ENCODE measurements at regions not wholly inside any gene's neighbourhood (a gene's known extent, or its start where the extent isn't known, plus 50 kb on each side); places are given as distances from the start of the nearest gene placed in this dataset.

- Histone ChIP-seq H3K27me3 (ENCODE audit: control insufficient read depth in 1 of 2, insufficient read depth in 2 of 2, low read length in 2 of 2) (no peaks in the 10 kb centered on the region), H3K4me3 (ENCODE audit: low read depth in 1 of 2, low read length in 2 of 2) (no peak overlapping the region), H3K9ac (ENCODE audit: low read length) (no peak overlapping the region), H3K4me1 (ENCODE audit: insufficient read depth, low read length) (peaks cover 28% of the 10 kb centered on the region), H3K36me3 (ENCODE audit: insufficient read depth, low read length) (no peaks in the 10 kb centered on the region), H3K27ac (ENCODE audit: low read depth, low read length) (no peak overlapping the region), H3K9me3 (ENCODE audit: low read length) (no peaks in the 10 kb centered on the region)
Measured at GRCh38 chr2:71777946-71778345, 324.6 kb downstream of the DYSF start.

GRCh38 chr2:71776227-71776626 is 322.9 kb downstream of the DYSF start:
- Histone ChIP-seq H3K27ac (ENCODE audit: low read depth, low read length) (no peak overlapping the region), H3K4me3 (ENCODE audit: low read depth in 1 of 2, low read length in 2 of 2) (no peak overlapping the region)

GRCh38 chr2:71773218-71773617 is 319.9 kb downstream of the DYSF start:
- peaks cover 16% of the 10 kb centered on the region for H3K4me1 ChIP-seq (ENCODE audit: insufficient read depth, low read length)
- peaks cover 10% of the 10 kb centered on the region for H3K9me3 ChIP-seq (ENCODE audit: low read length)
- no peak overlapping the region for H3K27ac ChIP-seq (ENCODE audit: low read depth, low read length)
- no peak overlapping the region for H3K9ac ChIP-seq (ENCODE audit: low read length)
- H3K36me3 ChIP-seq (ENCODE audit: insufficient read depth, low read length) = no peaks in the 10 kb centered on the region
- H3K27me3 ChIP-seq (ENCODE audit: control insufficient read depth in 1 of 2, insufficient read depth in 2 of 2, low read length in 2 of 2) = no peaks in the 10 kb centered on the region
- no peak overlapping the region for H3K4me3 ChIP-seq (ENCODE audit: low read depth in 1 of 2, low read length in 2 of 2)

More at GRCh38 chr2:71776227-71776626, 322.9 kb downstream of the DYSF start:
- Histone ChIP-seq H3K9me3 (ENCODE audit: low read length) (peaks cover 3% of the 10 kb centered on the region), H3K27me3 (ENCODE audit: control insufficient read depth in 1 of 2, insufficient read depth in 2 of 2, low read length in 2 of 2) (no peaks in the 10 kb centered on the region), H3K36me3 (ENCODE audit: insufficient read depth, low read length) (no peaks in the 10 kb centered on the region), H3K9ac (ENCODE audit: low read length) (no peak overlapping the region), H3K4me1 (ENCODE audit: insufficient read depth, low read length) (peaks cover 28% of the 10 kb centered on the region)

DNA sequence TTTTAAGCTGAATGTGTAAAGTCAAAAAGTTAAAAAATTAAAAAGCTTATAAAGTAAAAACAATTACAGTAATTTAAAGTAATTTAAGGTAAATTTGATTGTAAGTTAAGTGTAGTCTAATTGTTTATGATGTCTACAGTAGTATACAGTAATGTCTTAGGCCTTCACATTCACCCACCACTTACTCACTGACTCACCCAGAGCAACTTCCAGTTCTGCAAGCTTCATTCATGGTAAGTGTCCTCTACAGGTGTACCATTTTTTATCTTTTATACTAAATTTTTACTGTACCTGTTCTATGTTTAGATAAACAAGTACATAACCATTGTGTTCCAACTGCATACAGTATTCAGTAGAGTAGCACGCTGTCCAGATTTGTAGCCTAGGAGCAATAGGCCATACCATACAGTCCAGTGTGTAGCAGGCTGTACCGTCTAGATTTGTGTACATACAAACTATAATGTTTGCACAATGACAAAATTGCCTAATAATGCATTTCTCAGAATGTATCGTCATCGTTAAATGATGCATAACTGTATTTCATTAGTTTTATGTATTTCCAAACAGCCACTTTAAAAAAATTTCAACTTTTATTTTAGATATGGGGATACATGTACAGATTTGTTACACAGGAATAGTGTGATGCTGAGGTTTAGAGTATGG is 319.3 kb downstream of the DYSF start:
- H3K4me3 ChIP-seq (ENCODE audit: low read depth in 1 of 2, low read length in 2 of 2) = no peak overlapping the region
- no peaks in the 10 kb centered on the region for H3K27me3 ChIP-seq (ENCODE audit: control insufficient read depth in 1 of 2, insufficient read depth in 2 of 2, low read length in 2 of 2)
- no peaks in the 10 kb centered on the region for H3K36me3 ChIP-seq (ENCODE audit: insufficient read depth, low read length)
- no peak overlapping the region for H3K9ac ChIP-seq (ENCODE audit: low read length)
- H3K4me1 ChIP-seq (ENCODE audit: insufficient read depth, low read length) = peaks cover 10% of the 10 kb centered on the region
- peaks cover 10% of the 10 kb centered on the region for H3K9me3 ChIP-seq (ENCODE audit: low read length)
- no peak overlapping the region for H3K27ac ChIP-seq (ENCODE audit: low read depth, low read length)

- Histone ChIP-seq H3K36me3 (ENCODE audit: insufficient read depth, low read length) (no peaks in the 10 kb centered on the region), H3K4me1 (ENCODE audit: insufficient read depth, low read length) (no peaks in the 10 kb centered on the region), H3K4me3 (ENCODE audit: low read depth in 1 of 2, low read length in 2 of 2) (no peak overlapping the region), H3K27me3 (ENCODE audit: control insufficient read depth in 1 of 2, insufficient read depth in 2 of 2, low read length in 2 of 2) (no peaks in the 10 kb centered on the region), H3K27ac (ENCODE audit: low read depth, low read length) (no peak overlapping the region), H3K9me3 (ENCODE audit: low read length) (peaks cover 10% of the 10 kb centered on the region), H3K9ac (ENCODE audit: low read length) (no peak overlapping the region)
Measured at GRCh38 chr2:71767663-71768062, 314.3 kb downstream of the DYSF start.

GRCh38 chr2:71759060-71759459 is 305.7 kb downstream of the DYSF start:
- H3K36me3 ChIP-seq (ENCODE audit: insufficient read depth, low read length) = no peaks in the 10 kb centered on the region
- H3K27me3 ChIP-seq (ENCODE audit: control insufficient read depth in 1 of 2, insufficient read depth in 2 of 2, low read length in 2 of 2) = no peaks in the 10 kb centered on the region
- H3K9ac ChIP-seq (ENCODE audit: low read length) = no peak overlapping the region
- H3K27ac ChIP-seq (ENCODE audit: low read depth, low read length) = no peak overlapping the region
- H3K4me3 ChIP-seq (ENCODE audit: low read depth in 1 of 2, low read length in 2 of 2) = no peak overlapping the region
- H3K4me1 ChIP-seq (ENCODE audit: insufficient read depth, low read length) = no peaks in the 10 kb centered on the region
- no peaks in the 10 kb centered on the region for H3K9me3 ChIP-seq (ENCODE audit: low read length)

DNA sequence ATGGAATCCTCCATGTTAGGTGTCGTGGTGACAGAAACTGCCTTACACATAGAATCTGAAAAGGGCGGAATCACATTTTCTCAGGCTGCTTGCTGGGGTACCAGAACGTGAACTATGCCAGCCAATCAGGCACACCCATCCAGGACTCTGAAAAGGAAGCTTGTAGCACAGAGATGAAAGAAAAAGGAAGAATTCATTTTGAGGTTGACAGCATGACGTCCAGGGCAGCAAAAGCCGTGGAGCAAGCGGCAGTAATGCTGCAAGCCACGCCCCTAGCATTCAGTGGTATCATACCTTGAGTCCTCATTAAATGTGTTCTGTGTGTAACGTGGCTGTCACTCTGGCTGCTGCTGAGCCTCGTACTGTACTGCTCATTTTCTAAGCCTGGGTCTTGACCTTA is 304.0 kb downstream of the DYSF start:
- no peak overlapping the region for H3K27ac ChIP-seq (ENCODE audit: low read depth, low read length)
- no peaks in the 10 kb centered on the region for H3K36me3 ChIP-seq (ENCODE audit: insufficient read depth, low read length)
- H3K27me3 ChIP-seq (ENCODE audit: control insufficient read depth in 1 of 2, insufficient read depth in 2 of 2, low read length in 2 of 2) = no peaks in the 10 kb centered on the region
- H3K9me3 ChIP-seq (ENCODE audit: low read length) = no peaks in the 10 kb centered on the region
- no peaks in the 10 kb centered on the region for H3K4me1 ChIP-seq (ENCODE audit: insufficient read depth, low read length)
- H3K4me3 ChIP-seq (ENCODE audit: low read depth in 1 of 2, low read length in 2 of 2) = no peak overlapping the region
- no peak overlapping the region for H3K9ac ChIP-seq (ENCODE audit: low read length)

DNA sequence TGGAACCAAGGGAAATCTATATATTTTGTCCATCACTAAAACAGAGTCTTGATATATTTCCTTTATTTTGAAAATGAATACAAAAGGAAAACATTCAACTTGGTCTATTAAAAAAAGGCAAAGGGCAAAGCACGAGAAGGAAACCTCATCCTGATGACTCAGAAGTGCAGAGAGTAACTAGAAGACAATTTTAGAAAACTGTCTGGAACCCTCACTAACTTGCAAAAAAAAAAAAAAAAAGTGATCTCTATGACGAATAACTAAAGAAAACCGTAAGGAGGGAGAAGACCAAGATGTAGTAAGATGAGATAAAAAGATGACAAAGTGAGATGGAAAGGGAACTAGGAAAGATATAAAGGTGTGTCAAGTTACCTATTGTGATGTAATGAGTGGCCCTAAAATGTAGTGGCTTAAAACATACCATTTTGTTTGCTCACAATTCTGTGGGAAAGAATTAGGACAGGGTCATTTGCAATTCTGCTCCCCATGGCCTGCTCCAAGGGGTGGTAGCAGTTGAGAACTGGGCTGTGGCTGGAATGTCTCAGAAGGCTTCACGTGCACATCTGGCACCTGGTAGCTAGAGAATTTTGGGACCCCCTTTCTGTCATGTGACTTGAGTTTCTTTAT is 303.0 kb downstream of the DYSF start:
- Histone ChIP-seq H3K27ac (ENCODE audit: low read depth, low read length) (no peak overlapping the region), H3K27me3 (ENCODE audit: control insufficient read depth in 1 of 2, insufficient read depth in 2 of 2, low read length in 2 of 2) (no peaks in the 10 kb centered on the region), H3K36me3 (ENCODE audit: insufficient read depth, low read length) (no peaks in the 10 kb centered on the region), H3K4me1 (ENCODE audit: insufficient read depth, low read length) (peaks cover 1% of the 10 kb centered on the region), H3K4me3 (ENCODE audit: low read depth in 1 of 2, low read length in 2 of 2) (no peak overlapping the region), H3K9me3 (ENCODE audit: low read length) (no peaks in the 10 kb centered on the region), H3K9ac (ENCODE audit: low read length) (no peak overlapping the region)

DNA sequence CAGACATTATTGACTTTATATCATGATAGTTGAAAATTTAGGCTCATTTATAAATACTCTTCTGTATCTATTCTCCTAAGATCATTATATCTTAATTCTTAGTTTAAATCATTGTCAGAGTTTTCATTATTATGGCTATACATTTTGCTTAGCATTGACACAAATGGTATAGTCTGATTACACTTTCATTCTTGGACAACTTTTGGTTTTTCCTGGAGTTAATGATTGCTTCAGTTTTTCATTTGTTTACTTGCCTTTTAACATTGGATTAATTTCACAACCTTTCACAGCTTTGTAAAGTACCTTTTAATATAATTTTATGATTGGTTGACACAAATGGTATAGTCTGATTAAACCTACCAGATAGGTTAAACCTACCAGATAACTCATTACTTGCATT is 298.2 kb downstream of the DYSF start:
- H3K4me1 ChIP-seq (ENCODE audit: insufficient read depth, low read length) = peaks cover 47% of the 10 kb centered on the region
- no peaks in the 10 kb centered on the region for H3K36me3 ChIP-seq (ENCODE audit: insufficient read depth, low read length)
- no peaks in the 10 kb centered on the region for H3K27me3 ChIP-seq (ENCODE audit: control insufficient read depth in 1 of 2, insufficient read depth in 2 of 2, low read length in 2 of 2)
- no peak overlapping the region for H3K27ac ChIP-seq (ENCODE audit: low read depth, low read length)
- H3K9ac ChIP-seq (ENCODE audit: low read length) = no peak overlapping the region
- H3K9me3 ChIP-seq (ENCODE audit: low read length) = no peaks in the 10 kb centered on the region
- H3K4me3 ChIP-seq (ENCODE audit: low read depth in 1 of 2, low read length in 2 of 2) = no peak overlapping the region

GRCh38 chr2:71749671-71750101 is 296.3 kb downstream of the DYSF start:
- Histone ChIP-seq H3K9ac (ENCODE audit: low read length) (no peak overlapping the region), H3K27ac (ENCODE audit: low read depth, low read length) (no peak overlapping the region), H3K9me3 (ENCODE audit: low read length) (no peaks in the 10 kb centered on the region), H3K4me1 (ENCODE audit: insufficient read depth, low read length) (peaks cover 57% of the 10 kb centered on the region), H3K36me3 (ENCODE audit: insufficient read depth, low read length) (no peaks in the 10 kb centered on the region), H3K4me3 (ENCODE audit: low read depth in 1 of 2, low read length in 2 of 2) (no peak overlapping the region), H3K27me3 (ENCODE audit: control insufficient read depth in 1 of 2, insufficient read depth in 2 of 2, low read length in 2 of 2) (no peaks in the 10 kb centered on the region)

DNA sequence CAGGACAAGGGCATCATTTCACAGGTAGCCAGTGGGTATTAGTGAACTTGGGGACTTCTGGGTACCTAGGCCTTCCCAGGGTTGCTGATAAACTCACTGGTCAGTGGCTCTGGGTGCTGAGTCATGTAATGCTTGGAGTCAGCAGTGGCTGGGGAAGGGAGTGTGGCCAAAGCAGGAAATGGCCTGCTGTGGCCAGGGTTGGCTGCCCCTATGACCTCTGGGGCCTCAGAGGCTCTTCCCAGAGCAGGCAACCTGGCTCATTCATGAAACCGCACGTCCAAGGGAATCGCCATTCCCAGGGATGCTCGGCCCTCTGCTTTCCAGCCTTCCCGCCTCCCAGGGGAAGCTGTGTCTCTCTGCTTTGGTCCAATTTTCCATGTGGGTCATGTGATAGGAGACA is 294.9 kb downstream of the DYSF start:
- Histone ChIP-seq H3K36me3 (ENCODE audit: insufficient read depth, low read length) (no peaks in the 10 kb centered on the region), H3K27ac (ENCODE audit: low read depth, low read length) (no peak overlapping the region), H3K27me3 (ENCODE audit: control insufficient read depth in 1 of 2, insufficient read depth in 2 of 2, low read length in 2 of 2) (no peaks in the 10 kb centered on the region), H3K9me3 (ENCODE audit: low read length) (no peaks in the 10 kb centered on the region), H3K4me3 (ENCODE audit: low read depth in 1 of 2, low read length in 2 of 2) (no peak overlapping the region), H3K4me1 (ENCODE audit: insufficient read depth, low read length) (peaks cover 69% of the 10 kb centered on the region), H3K9ac (ENCODE audit: low read length) (no peak overlapping the region)

DNA sequence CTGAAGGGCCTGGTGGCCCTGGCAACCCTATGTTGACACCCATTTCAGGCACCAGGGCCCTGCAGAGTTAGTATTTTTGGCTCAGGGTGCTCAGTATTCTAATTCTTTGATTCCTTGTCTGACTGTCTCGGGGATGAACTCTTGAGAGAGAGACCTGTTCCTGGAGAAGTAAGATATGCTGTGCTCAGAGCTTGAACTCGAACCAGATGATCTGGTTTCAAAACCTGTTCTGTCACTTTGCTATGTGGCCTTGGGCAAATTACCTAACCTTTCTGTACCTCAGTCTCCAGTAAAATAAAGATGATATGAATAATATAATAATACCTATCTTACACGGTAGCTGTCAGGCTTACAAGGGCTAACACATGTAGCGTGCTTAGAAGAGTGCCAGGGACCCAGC is 294.2 kb downstream of the DYSF start:
- peak overlapping the region; percentile 35 for H3K27ac ChIP-seq (ENCODE audit: low read depth, low read length)
- H3K4me1 ChIP-seq (ENCODE audit: insufficient read depth, low read length) = peaks cover 75% of the 10 kb centered on the region
- no peaks in the 10 kb centered on the region for H3K36me3 ChIP-seq (ENCODE audit: insufficient read depth, low read length)
- H3K9me3 ChIP-seq (ENCODE audit: low read length) = no peaks in the 10 kb centered on the region
- H3K4me3 ChIP-seq (ENCODE audit: low read depth in 1 of 2, low read length in 2 of 2) = no peak overlapping the region
- no peaks in the 10 kb centered on the region for H3K27me3 ChIP-seq (ENCODE audit: control insufficient read depth in 1 of 2, insufficient read depth in 2 of 2, low read length in 2 of 2)
- peak overlapping the region; percentile 9 for H3K9ac ChIP-seq (ENCODE audit: low read length)
